Urothelium cell line (cell line): ENCODE measurements at regions not wholly inside any gene's neighbourhood (a gene's known extent, or its start where the extent isn't known, plus 50 kb on each side); places are given as distances from the start of the nearest gene placed in this dataset.

Experiments used
- DNase-seq: peaks from one replicate; pipeline ENCODE4 v3.0.0; 2011; ENCODE audit warnings: low spot score, mixed read lengths
- FAIRE-seq: peaks from 2 replicates; lab custom pipeline; 2011; peaks lifted over from hg19 to GRCh38; lab: Jason Lieb, UNC

DNA sequence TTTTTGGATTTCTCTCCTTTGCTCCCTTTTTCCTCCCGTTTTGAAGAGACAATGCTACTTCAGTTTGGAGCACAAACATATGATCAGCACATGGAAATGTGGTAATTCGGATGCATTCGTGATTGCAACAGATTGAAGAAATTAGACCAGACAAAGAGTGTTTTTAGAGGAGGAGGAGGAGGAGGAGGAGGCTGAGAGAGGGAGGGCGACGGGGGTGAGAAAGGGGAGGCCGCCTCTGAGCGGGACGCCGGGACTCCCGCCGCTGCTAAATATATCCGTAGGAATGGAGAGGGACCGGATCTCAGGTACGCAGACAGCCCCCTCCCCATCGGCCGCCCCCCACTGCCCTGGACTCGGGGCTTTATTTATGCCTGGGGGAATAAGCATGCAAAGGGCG lies 179.3 kb downstream of the SEC14L1 start:
- FAIRE-seq (no peak), DNase-seq (no peak)

DNA sequence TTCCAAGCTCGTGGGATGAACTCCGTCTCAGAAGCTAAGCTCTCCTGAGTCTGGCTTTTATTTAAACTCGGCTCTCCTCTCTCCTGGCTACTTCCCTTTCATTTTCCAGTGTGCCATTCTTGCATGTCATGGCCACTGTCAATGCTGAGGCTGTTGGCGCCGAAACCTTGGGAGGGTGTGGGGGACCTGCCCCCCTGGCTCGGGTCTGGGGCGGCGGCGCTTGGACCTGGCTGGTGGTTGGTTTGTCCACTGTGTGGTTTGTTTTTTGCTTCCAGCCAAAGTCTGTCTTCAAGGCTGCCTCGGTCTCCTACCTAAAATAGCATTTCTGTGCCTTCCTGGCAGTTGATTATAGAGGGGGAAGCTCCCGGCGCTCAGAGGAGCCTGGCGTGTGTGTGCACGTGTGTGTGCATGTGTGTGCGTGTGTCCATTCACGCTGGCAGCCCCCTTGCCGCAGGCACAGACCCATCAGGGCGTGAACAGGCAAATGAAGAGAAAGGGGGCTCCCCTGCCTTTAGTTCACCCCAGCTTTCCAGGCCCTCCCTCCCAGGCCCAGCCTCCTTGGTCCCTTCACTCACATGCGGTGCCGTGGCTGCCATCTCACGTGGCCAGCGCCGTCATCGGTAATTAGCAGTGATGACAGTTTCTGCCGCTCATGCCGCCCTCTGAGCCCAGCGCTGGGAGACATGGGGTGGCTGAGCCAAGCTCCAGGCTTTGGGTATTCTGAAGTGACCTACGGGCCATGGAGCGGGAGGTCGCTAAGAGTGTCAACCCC lies 179.9 kb downstream of the SEC14L1 start:
- peak; percentile 66 for FAIRE-seq
- DNase-seq = peak; percentile 42

DNA sequence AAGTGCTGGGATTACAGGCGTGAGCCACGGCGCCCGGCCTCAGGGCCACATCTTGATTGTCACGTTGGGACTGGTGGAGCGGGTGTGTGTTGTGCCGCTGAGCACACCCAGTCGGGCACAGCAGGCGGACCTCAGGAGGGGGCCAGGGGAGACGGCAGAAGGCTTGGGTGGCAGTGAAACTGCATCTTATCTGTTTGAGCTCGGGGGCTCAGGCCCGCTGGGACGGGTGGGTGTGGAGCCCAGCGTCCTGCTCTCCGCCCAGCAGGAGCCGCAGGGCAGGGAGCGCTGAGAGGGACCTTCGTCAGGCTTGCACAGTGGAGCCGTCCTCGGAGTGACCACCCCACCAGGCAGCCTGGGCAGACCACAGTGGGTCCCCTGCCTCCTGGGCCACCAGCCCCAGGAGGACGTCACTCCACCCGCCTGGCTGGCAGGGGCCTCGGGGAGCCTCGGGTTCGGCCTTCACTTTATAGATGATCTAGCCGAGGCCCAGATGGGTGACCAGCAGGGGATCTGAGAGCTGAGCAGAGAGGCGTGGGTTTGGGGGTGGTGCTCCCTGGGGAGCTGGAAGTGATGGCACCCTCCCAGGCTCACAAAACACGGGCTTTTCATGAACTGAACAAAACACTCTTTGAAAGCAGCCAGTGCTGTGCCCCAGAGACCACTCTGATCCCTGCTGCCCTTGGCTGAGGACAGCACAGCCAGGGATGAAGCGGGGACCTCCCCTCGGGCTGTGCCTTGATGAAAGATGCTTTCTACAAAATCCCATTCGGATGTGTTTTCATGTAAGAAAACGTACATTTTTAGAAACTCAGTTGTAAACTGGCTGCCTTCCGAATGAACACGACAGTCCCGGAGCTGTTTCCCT lies 181.1 kb downstream of the SEC14L1 start:
- FAIRE-seq = no peak

GRCh38 chr17:77322514-77323412 lies 182.0 kb downstream of the SEC14L1 start:
- peak; percentile 95 for DNase-seq
- peak; percentile 92 for FAIRE-seq

More for the DNA sequence above, 181.1 kb downstream of the SEC14L1 start:
- DNase-seq = no peak

GRCh38 chr17:77323413-77324171 lies 182.8 kb downstream of the SEC14L1 start:
- DNase-seq = peak; percentile 56
- FAIRE-seq = no peak

- no peak for DNase-seq
Observed at GRCh38 chr17:77324227-77324626, 183.5 kb downstream of the SEC14L1 start.

GRCh38 chr17:77325577-77326075 lies 184.9 kb downstream of the SEC14L1 start:
- no peak for FAIRE-seq

More at GRCh38 chr17:77324227-77324626, 183.5 kb downstream of the SEC14L1 start:
- FAIRE-seq = no peak

DNA sequence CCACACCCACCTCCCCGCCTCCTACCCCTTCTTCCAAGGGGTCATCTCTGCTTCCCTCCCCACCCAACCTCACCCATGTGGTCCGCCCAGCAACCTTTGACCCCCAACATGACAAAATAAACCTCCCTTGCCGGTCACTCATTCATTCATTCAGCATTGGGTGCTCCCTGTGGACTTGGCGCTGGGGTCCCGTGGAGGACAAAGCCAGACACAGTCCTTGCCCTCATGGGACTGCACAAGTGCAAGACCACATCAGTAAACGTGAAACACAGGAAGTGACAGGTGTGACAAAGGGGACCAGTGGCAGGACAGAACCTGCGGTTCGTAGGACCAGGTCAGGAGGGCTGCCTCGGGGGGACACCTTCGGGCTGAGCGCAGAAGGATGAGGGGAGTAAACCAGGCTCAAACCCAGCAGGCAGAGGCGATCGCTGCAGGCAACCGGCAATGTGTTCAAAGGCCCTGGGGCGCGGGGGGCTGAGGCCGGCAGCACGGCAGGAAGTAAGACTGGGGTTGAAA lies 185.4 kb downstream of the SEC14L1 start:
- DNase-seq (no peak), FAIRE-seq (peak; percentile 53)

More at GRCh38 chr17:77325577-77326075, 184.9 kb downstream of the SEC14L1 start:
- DNase-seq = no peak

DNA sequence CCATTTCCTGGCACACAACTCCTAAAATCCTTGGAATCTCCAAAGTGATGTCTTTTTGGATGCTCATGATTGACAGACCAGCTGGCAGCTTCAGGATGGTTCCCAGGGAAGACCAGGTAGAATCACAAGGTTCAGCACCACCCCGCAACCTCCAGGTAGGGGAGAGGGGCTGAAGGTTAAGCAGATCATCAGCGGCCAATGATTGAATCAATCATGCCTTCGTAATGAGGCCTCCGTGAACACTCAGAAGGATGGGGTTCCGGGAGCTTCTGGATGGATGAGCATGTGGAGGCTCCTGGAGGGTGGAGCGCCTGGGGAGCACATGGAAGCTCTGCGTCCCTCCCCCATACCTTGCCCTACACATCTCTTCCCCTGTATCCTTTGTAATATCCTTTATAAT lies 185.9 kb downstream of the SEC14L1 start:
- FAIRE-seq (no peak), DNase-seq (no peak)

DNA sequence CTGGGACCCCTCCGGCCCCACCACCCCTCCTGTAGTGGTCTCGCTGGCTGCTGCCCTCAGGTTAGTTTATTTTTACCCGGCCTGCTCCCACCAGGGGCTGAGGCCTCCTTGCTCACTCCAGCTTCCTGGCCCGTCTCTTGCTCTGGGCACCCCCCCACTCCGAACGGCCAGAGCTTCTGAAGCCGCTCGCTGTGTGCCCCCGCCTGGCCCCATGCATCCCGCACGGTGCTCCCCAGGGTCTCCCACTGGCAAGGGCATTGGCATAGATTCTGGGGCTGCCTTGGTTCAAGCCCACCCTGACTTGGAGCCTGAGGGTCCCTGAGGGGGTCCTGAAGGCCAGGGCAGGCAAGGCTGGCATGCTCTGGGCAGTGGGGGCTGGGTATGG lies 186.4 kb downstream of the SEC14L1 start:
- DNase-seq (no peak), FAIRE-seq (no peak)

DNA sequence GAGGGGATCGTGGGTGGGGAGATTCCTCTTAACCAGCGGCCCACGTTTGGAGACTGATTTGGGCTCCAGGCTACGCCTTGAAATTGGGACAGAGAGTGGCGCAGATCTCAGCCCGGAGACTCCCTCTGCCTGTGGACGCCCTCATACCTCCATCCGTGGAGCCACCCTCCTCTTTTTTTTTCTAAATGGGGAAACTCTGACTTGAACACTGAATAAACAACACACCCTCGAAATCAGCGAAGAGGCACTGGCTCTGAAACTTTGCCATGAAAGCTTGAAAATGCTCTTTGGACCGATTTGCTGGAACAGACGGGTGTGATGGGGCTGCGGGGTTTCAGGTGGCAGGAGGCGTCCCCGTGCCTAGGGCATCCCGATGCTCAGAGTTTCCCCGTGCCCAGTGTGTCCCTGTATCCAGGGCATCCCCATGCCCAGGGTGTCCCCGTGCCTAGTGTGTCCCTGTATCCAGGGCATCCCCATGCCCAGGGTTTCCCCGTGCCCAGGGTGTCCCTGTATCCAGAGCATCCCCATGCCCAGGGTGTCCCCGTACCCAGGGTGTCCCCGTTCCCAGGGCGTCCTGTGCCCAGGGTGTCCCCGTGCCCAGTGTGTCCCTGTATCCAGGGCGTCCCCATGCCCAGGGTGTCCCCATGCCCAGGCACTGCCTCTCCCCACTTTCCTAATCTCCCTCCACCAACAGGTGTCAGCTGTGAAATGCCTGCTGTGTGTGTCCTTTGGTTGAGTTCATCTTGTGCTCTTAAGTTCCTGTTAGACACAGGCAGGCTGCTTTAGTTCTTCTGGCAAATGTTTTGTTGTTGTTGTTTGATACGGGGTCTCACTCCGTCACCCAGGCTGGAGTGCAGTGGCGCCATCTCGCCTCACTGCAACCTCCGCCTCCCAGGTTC lies 187.0 kb downstream of the SEC14L1 start:
- DNase-seq = no peak
- FAIRE-seq = no peak

GRCh38 chr17:77328823-77329740 lies 188.3 kb downstream of the SEC14L1 start:
- no peak for FAIRE-seq
- no peak for DNase-seq

- FAIRE-seq (no peak), DNase-seq (no peak)
Observed at GRCh38 chr17:77329741-77330531, 189.2 kb downstream of the SEC14L1 start.

- FAIRE-seq (no peak), DNase-seq (no peak)
Observed at GRCh38 chr17:77330602-77331081, 189.9 kb downstream of the SEC14L1 start.

DNA sequence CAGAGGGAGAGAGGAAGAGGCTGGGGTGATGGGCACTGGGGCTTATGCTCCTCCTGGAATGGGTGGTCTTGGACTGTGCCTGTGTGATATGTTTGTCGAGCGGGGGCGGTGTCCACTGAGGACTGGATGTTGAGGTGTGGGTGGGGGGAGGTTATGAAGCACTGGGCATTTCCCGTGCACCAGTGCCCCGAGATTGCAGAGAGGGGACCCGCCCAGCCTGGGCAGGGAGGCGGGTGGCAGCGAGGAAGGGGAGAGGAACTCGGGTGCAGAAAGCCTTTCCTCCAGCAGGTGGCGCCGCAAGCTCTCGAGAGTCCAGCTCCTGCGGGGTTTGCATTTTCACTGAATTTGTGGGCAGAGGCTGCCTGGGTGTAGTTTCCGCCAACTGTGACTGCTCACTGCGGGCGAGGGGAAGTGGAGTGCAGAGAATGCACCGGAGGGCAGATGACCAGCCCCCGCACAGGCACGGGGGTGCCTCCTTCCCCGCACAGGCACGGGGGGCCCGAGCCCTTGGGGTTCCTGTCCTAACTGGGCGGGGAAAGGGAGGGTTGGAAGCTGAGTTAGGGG lies 190.6 kb downstream of the SEC14L1 start:
- DNase-seq = peak; percentile 90
- peak; percentile 40 for FAIRE-seq
